Heart left ventricle (tissue), 16 donors: ENCODE measurements at regions not wholly inside any gene's neighbourhood (a gene's known extent, or its start where the extent isn't known, plus 50 kb on each side); places are given as distances from the start of the nearest gene placed in this dataset.
"Not testable (repeated sequence)": the region's sequence is repeated elsewhere in the genome, so short reads cannot be mapped to it uniquely, and the experiment has no call there.

Source experiments
- ATAC-seq, 4 donors: fragments of 200-7000 bp; cut with Tn5 transposase; one replicate each; pipeline ENCODE4 v1.9.1; 2020 to 2022; ENCODE audit warnings: moderate library complexity in 4 of 4, mild to moderate bottlenecking in 3 of 4, moderate number of reproducible peaks in 1 of 4
- DNase-seq, 5 donors: peaks; one replicate each; pipeline ENCODE4 v3.0.0-alpha.2; 2020
- H3K27ac ChIP-seq, 12 donors: fragments of 200-600 bp; sonication (generic) in 4 of 12; one replicate each; pipeline versions ENCODE4 v1.5.0 to v1.8.0; 2016 to 2022; ENCODE audit warnings: mild to moderate bottlenecking in 2 of 12
- H3K27me3 ChIP-seq, 9 donors: fragments of 200-600 bp; sonication (generic) in 2 of 9; one replicate each; pipeline versions ENCODE4 v1.5.1 to v1.8.0; 2016 to 2022; ENCODE audit warnings: mild to moderate bottlenecking in 3 of 9
- H3K36me3 ChIP-seq, 9 donors: fragments of 200-600 bp; sonication (generic) in 2 of 9; one replicate each; pipeline versions ENCODE4 v1.5.0 to v1.8.0; 2018 to 2022; ENCODE audit warnings: mild to moderate bottlenecking in 2 of 9
- H3K4me1 ChIP-seq, 12 donors: fragments of 200-600 bp; sonication (generic) in 4 of 12; one replicate each; pipeline versions ENCODE4 v1.5.0 to v1.8.0; 2016 to 2022; ENCODE audit warnings: mild to moderate bottlenecking in 3 of 12
- H3K4me3 ChIP-seq, 12 donors: fragments of 200-600 bp; sonication (generic) in 4 of 12; one replicate each; pipeline versions ENCODE4 v1.5.0 to v1.8.0; 2017 to 2022; ENCODE audit warnings: mild to moderate bottlenecking in 9 of 12, moderate library complexity in 4 of 12
- H3K9me3 ChIP-seq, 12 donors: fragments of 200-600 bp; sonication (generic) in 4 of 12; one replicate each; pipeline versions ENCODE4 v1.5.0 to v1.8.0; 2016 to 2022; ENCODE audit warnings: mild to moderate bottlenecking in 1 of 12
- POLR2A ChIP-seq, 2 donors: fragments of 450-650 bp; IDR thresholded peaks; one replicate each; pipeline ENCODE4 v1.6.1; 2017; ENCODE audit warnings: antibody characterized with exemption in 2 of 2, mild to moderate bottlenecking in 2 of 2, moderate library complexity in 2 of 2
- WGBS, 4 donors: extraction: QIAGEN DNeasy Blood & Tissue Kit in 2 of 4; methylation state at CpG; one replicate each; pipeline versions ENCODE4 v1.1.5 to v1.1.7; 2013 to 2018; 5-methylcytosine and 5-hydroxymethylcytosine counted together
- intact Hi-C, 10 donors: fragments of 100-400 bp; cut with DNase I; formaldehyde crosslinking; loops; one replicate each; pipeline versions ENCODE4 v1.11.1 to v1.14.2; 2022
- TF ChIP-seq, protein P1 (sequence below), 12 donors: fragments of 200-600 bp; sonication (generic) in 4 of 12; IDR thresholded peaks; one replicate each; pipeline versions ENCODE4 v1.5.0 to v1.8.0; 2018 to 2022; ENCODE audit warnings: antibody characterized with exemption in 12 of 12, mild to moderate bottlenecking in 5 of 12
- donor health status: ischemic (EF 13 %, LVEDD 7.1; RV severe dilation, severe dysfunction).
- donor health status: healthy with polysubstance abuse.
- donor health status: DM: no; HTN: yes; CAD: no.
- donor health status: DM: no; HTN: no; CAD: no.
- donor health status: ischemic (EF 25% LVEDD 6.9; RV normal size, moderate dysfunction).
- donor health status: ischemic (EF 25% LVEDD 5.7; RV mildly dilated, moderate dysfunction).
- donor health status: healthy.
- donor health status: DM: yes; HTN: yes; CAD: no.
- donor health status: ischemic (EF 35%, LVEDD 5.7; RV mildly dilated, moderate dysfunction).
- donor health status: nonischemic (EF 11% LVEDD 7.7; RV severe dilation, severe dysfunction).
- donor health status: DM: yes; HTN: yes; CAD: no.
- donor health status: PGD.
- donor health status: ischemic (EF 29% LVEDD 5.4; RV normal size, mild dysfunction).
- donor health status: nonischemic (EF 23%, LVEDD 6.1; RV moderate dilation, normal function).

DNA sequence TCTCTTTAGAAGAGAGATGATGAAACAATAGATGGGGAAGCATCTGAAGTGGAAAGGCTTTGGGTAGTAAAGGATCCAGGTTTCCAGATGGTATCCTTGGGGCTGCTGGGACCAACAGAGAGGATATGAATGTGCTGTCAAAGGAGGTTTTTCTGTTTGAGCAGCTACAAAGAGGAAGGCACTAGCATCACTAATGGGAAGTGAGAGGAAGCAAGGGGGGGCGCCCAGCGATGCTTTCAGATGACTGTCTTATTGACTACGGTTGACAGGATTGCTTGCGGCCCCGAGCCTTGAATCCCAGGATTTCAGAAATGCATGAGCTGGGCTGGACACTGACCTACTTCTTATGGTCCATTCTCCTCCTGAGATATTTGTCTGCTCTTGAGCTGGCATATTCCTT, 103.8 kb upstream of the GALNT15 start:
- no peak for TF ChIP-seq POLR2A (IDR thresholded peaks at IDR 0.05)
- TF ChIP-seq, protein P1, sequence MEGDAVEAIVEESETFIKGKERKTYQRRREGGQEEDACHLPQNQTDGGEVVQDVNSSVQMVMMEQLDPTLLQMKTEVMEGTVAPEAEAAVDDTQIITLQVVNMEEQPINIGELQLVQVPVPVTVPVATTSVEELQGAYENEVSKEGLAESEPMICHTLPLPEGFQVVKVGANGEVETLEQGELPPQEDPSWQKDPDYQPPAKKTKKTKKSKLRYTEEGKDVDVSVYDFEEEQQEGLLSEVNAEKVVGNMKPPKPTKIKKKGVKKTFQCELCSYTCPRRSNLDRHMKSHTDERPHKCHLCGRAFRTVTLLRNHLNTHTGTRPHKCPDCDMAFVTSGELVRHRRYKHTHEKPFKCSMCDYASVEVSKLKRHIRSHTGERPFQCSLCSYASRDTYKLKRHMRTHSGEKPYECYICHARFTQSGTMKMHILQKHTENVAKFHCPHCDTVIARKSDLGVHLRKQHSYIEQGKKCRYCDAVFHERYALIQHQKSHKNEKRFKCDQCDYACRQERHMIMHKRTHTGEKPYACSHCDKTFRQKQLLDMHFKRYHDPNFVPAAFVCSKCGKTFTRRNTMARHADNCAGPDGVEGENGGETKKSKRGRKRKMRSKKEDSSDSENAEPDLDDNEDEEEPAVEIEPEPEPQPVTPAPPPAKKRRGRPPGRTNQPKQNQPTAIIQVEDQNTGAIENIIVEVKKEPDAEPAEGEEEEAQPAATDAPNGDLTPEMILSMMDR (IDR thresholded peaks at IDR 0.05): no peak
- Histone ChIP-seq H3K27ac (no peak overlapping the region), H3K9me3 (no peaks in the 10 kb centered on the region), H3K4me3 (no peak overlapping the region), H3K36me3 (no peaks in the 10 kb centered on the region), H3K4me1 (peaks cover 0 to 6% (median 0%) of the 10 kb centered on the region in 12 donors), H3K27me3 (no peaks in the 10 kb centered on the region)
- 62 to 70% (median 63%) methylated on average over 5 of the region's 5 CpGs for WGBS, 4 donors
- DNase-seq: peak in 1 of 5 donors; percentile 47
- peak in 1 of 4 donors; percentile 20 for ATAC-seq
- intact Hi-C loops: no loop called here

DNA sequence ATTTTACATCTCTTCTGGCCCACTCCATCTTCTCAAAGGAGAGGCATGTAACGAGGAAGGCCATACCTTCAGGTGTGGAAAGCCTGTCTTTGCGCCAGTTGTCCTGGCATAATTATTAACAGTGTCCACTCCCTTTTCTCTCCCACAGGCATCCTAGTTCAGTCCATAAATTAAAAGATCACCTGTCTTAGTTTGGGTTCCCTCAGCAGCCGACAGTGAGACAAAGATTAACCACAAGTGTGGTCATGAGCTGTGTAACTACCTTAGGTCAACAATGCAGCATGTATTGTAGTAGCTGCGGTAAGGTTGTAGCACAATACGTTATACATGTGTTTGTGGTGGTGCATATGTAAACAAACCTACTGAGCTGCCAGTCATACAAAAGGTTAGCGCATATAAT, 103.3 kb upstream of the GALNT15 start:
- DNase-seq: no peak
- WGBS, 4 donors: 94 to 98% (median 96%) methylated on average over 6 of the region's 6 CpGs
- Histone ChIP-seq H3K36me3 (no peaks in the 10 kb centered on the region), H3K27ac (no peak overlapping the region), H3K27me3 (no peaks in the 10 kb centered on the region), H3K4me1 (peaks cover 0 to 6% (median 0%) of the 10 kb centered on the region in 12 donors), H3K9me3 (no peaks in the 10 kb centered on the region), H3K4me3 (no peak overlapping the region)
- intact Hi-C loops: no loop called here
- no peak for ATAC-seq
- TF ChIP-seq POLR2A (IDR thresholded peaks at IDR 0.05): no peak
- TF ChIP-seq, protein P1 (IDR thresholded peaks at IDR 0.05): no peak

DNA sequence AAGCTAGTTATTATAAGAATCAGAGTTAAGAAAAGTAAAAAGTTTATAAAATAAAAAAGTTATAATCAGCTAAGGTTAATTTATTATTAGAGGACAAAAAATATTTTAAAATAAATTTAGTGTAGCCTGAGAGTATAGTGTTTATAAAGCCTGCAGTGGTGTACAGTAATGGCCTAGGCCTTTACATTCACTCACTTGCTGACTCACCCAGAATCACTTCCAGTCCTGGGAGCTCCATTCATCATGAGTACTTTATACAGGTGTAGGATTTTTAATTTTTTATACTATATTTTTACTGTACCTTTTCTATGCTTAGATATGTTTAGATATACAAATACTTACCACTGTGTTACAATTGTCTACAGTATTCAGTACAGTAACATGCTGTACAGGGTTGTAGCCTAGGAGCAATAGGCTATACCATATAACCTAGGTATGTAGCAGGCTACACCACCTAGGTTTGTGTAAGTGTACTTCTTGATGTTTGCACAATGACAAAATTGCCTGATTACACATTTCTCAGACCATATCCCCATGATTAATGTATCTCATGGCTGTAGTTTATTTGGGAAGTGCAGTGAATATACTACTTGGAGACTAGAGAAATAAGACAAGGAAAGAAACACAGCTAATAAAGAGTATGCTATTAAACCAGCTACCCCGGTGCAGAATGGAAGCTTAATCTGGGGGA, 101.9 kb upstream of the GALNT15 start:
- DNase-seq: no peak
- H3K36me3 ChIP-seq: no peaks in the 10 kb centered on the region
- no peaks in the 10 kb centered on the region for H3K27me3 ChIP-seq
- H3K27ac ChIP-seq: no peak overlapping the region
- ATAC-seq: no peak
- 93 to 97% (median 94%) methylated on average over 1 of the region's 1 CpG for WGBS, 4 donors
- peaks cover 0 to 6% (median 0%) of the 10 kb centered on the region in 12 donors for H3K4me1 ChIP-seq
- peaks cover 0 to 4% (median 0%) of the 10 kb centered on the region in 12 donors for H3K9me3 ChIP-seq
- H3K4me3 ChIP-seq: no peak overlapping the region
- TF ChIP-seq, protein P1 (IDR thresholded peaks at IDR 0.05): no peak
- no peak for TF ChIP-seq POLR2A (IDR thresholded peaks at IDR 0.05)
- intact Hi-C loops: no loop called here

DNA sequence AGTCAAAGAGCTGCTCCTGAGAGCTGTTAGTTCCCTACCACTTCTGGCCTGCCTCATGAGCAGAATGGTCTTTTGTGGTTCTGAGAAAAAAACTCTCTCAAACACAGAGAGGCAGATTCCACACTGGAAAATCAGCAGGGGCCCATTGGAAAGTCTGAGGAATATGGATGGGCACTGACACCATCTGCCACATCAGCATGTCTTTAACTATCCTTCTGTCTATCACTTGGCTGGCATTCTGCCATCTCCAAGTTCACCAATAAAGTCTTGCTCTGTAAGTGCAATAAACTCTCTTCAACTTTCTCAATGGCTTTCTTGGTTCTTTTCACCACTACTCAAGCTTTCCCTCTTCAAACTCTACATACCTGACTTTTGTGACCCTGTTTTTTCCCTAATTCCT, 101.3 kb upstream of the GALNT15 start:
- Histone ChIP-seq H3K27ac (no peak overlapping the region), H3K4me3 (no peak overlapping the region), H3K27me3 (no peaks in the 10 kb centered on the region), H3K36me3 (no peaks in the 10 kb centered on the region), H3K9me3 (peaks cover 0 to 4% (median 0%) of the 10 kb centered on the region in 12 donors), H3K4me1 (peaks cover 0 to 6% (median 0%) of the 10 kb centered on the region in 12 donors)
- TF ChIP-seq, protein P1 (IDR thresholded peaks at IDR 0.05): no peak
- TF ChIP-seq POLR2A (IDR thresholded peaks at IDR 0.05): no peak
- intact Hi-C loops: no loop called here
- DNase-seq (no peak), ATAC-seq (no peak)

DNA sequence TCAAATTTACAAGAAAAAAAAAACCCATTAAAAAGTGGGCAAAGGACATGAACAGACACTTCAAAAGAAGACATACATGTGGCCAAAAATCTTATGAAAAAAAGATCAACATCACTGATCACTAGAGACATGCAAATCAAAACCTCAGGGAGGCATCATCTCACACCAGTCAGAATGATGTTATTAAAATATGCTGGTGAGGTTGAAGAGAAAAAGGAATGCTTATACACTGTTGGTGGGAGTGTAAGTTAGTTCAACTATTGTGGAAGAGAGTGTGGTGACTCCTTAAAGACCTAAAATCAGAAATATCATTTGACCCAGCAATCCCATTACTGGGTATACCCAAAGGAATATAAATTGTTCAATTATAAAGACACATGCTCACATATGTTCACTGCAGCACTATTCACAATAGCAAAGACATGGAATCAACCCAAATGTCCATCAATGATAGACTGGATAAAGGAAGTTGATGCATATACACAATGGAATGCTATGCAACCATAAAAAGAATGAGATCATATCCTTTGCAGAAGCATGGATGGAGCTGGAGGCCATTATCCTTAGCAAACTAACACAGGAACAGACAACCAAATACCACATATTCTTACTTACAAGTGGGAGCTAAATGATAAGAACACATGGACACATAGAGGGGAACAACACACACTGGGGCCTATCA, 100.3 kb upstream of the GALNT15 start:
- intact Hi-C loops, H3K9me3 ChIP-seq, DNase-seq, H3K4me3 ChIP-seq, H3K27me3 ChIP-seq, H3K27ac ChIP-seq, H3K4me1 ChIP-seq, H3K36me3 ChIP-seq, ATAC-seq: not testable (repeated sequence)
